ENCODE measurements at regions not wholly inside any gene's neighbourhood (a gene's known extent, or its start where the extent isn't known, plus 50 kb on each side); places are given as distances from the start of the nearest gene placed in this dataset.

- H3K4me1 ChIP-seq (ENCODE audit: control insufficient read depth, extremely low read depth, insufficient read depth, low read length), result no peaks in the 10 kb centered on the region
- POLR2A ChIA-PET, result no interaction called here
- H2AFZ ChIP-seq (ENCODE audit: low read depth, low read length), result no peak overlapping the region
- no peak overlapping the region for H3K4me3 ChIP-seq (replicated peaks in 1 of 3; ENCODE audit: insufficient read depth in 1 of 3, low read depth in 1 of 3, low read length in 3 of 3)
- FAIRE-seq (no peak), DNase-seq (ENCODE audit: low read depth, low spot score) (no peak)
- H4K20me1 ChIP-seq (replicated peaks; ENCODE audit: control insufficient read depth, extremely low read depth, insufficient read depth, low read length), result no peaks in the 10 kb centered on the region
- intact Hi-C loops (cut with micrococcal nuclease) (no loop called here), dilution Hi-C loops (cut with MboI; ENCODE audit: extremely low pct_ligation_motif_present, low sequenced_read_pairs) (no loop called here)
- H3K9me1 ChIP-seq (replicated peaks; ENCODE audit: control insufficient read depth, extremely low read depth, insufficient read depth, low read length), result no peaks in the 10 kb centered on the region
- CTCF ChIA-PET, result interaction anchor here (1.3 to 2.9 kb wide), 3 partner anchors 9 to 30 kb away, joined by 3 to 8 read pairs (median 3); no protein-coding TSS in a partner anchor
- no TSS peak for BruUV-seq (replicated peaks)
- H3K4me2 ChIP-seq (ENCODE audit: insufficient read depth, low read length), result no peak overlapping the region
- H3K36me3 ChIP-seq (ENCODE audit: control insufficient read depth in 2 of 2, extremely low read depth in 1 of 2, insufficient read depth in 2 of 2, low read length in 2 of 2), result no peaks in the 10 kb centered on the region
- H3K79me2 ChIP-seq (ENCODE audit: control insufficient read depth, insufficient read depth, low read length), result no peaks in the 10 kb centered on the region
- H3K27me3 ChIP-seq (ENCODE audit: control insufficient read depth in 2 of 2, insufficient read depth in 2 of 2, low read length in 2 of 2), result no peaks in the 10 kb centered on the region
- no peak overlapping the region for H3K27ac ChIP-seq (ENCODE audit: insufficient read depth, low read depth, low read length)
- no peak for TF ChIP-seq POLR2AphosphoS5 (IDR thresholded peaks at IDR 0.05; ENCODE audit: insufficient read depth, low read depth, low read length)
- TF ChIP-seq POLR2A (IDR thresholded peaks at IDR 0.05; ENCODE audit: low read depth, low read length), result no peak
- TF ChIP-seq FOS (IDR thresholded peaks at IDR 0.05; ENCODE audit: borderline replicate concordance, insufficient read depth, low read length), result no peak
- no peak for TF ChIP-seq MYC (IDR thresholded peaks at IDR 0.05; ENCODE audit: low read depth, low read length)
- no peak for TF ChIP-seq JUN (IDR thresholded peaks at IDR 0.05; ENCODE audit: borderline replicate concordance, insufficient read depth, insufficient read length, low read depth)
- no peak for TF ChIP-seq MAX (IDR thresholded peaks at IDR 0.05; ENCODE audit: insufficient read depth, insufficient read length)
- no peak for TF ChIP-seq GATA2 (IDR thresholded peaks at IDR 0.05; ENCODE audit: insufficient read depth, insufficient read length, low read depth, low read length)
- TF ChIP-seq CTCF (IDR thresholded peaks at IDR 0.05; ENCODE audit: extremely low read depth in 1 of 2, insufficient read depth in 1 of 2, low read depth in 1 of 2, low read length in 2 of 2), result no peak
- TF ChIP-seq EZH2 (IDR thresholded peaks at IDR 0.05; ENCODE audit: borderline replicate concordance, low read depth, low read length, severe bottlenecking), result no peak
- no peaks in the 10 kb centered on the region for H3K9me3 ChIP-seq (replicated peaks; ENCODE audit: control insufficient read depth, insufficient read depth, low read length)
- H3K9ac ChIP-seq (replicated peaks; ENCODE audit: extremely low read depth, insufficient read depth, low read length), result no peak overlapping the region
Observed at GRCh38 chr4:137892134-137892533, 350.0 kb downstream of the SLC7A11 start.

Measured in endothelial cell of umbilical vein (primary cell).